Left ventricle myocardium superior (tissue), 1 donor: ENCODE measurements at regions not wholly inside any gene's neighbourhood (a gene's known extent, or its start where the extent isn't known, plus 50 kb on each side); places are given as distances from the start of the nearest gene placed in this dataset.

Experiments
- ATAC-seq: fragments of 200-7000 bp; cut with Tn5 transposase; one replicate; pipeline ENCODE4 v1.9.1; 2020; ENCODE audit warnings: mild to moderate bottlenecking, moderate library complexity
- DNase-seq: peaks from one replicate; pipeline ENCODE4 v3.0.0-alpha.2; 2020
- intact Hi-C: fragments of 100-400 bp; cut with micrococcal nuclease; formaldehyde crosslinking; loops from one replicate; pipeline ENCODE4 v1.11.0; 2022
- donor health status: DM: no; HTN: yes; CAD: no; lungs with severe emphysema.

DNA sequence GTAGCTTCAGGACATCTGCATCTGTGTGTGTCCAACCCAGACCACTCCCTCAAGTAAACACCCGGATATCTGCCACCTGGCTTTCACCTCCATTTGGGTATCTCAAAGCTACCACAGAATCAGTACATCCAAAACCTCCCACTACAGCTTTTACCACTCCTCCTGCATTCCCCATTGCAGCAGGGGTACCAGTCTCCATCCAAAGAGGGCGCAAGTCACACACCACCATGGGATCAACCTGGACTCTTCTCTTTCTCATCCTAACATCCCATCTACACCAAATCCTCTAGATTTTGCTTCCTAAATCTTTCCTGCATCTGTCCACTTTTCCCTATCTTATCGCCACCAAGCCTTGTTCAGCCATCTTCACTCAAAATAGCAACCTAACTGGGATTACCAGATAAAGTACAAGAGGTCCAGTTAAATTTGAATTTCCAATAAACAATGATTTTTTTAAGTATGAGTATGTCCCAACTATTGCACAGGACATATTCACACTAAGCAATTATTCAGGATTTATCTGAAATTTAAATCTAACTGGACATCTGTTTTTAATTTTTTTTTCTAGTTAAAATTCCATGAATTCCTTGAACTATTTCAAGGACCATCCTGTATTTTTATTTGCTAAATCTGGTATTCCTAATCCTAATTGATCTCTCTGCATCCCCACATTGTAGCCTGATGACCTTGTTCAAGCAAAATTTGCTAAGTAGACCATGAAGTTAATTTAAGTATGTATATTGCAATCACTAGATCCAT lies 164.3 kb upstream of the MLN start:
- intact Hi-C loops: no loop called here
- no peak for DNase-seq
- ATAC-seq: no peak

DNA sequence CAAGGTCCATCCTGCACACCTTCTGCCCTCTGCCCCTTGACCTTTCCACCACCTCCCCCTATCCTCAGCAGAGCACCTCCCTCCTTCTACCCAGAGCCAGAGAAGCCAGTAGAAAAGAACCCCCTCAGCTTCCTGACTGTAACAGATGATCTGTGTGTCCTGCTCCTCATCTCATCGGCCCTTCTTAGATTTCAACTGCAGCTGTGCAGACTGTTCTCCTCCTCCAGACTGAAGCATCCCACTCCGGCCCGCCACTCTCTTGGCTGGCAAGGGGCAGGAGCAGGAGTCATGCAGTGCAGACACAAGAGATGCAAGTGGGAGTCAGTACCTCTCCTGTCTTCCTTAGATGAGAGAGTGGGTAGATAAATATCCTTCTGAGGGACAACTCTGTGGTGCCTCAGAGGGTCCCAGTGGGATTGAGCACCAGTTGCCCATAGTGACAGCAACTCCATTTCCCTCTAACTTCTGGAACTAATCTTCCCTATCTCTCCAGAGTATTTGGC lies 163.5 kb upstream of the MLN start:
- no peak for DNase-seq
- no peak for ATAC-seq

GRCh38 chr6:33966536-33966935 lies 162.7 kb upstream of the MLN start:
- intact Hi-C loops: no loop called here
- DNase-seq: no peak
- no peak for ATAC-seq

More for the DNA sequence above, 163.5 kb upstream of the MLN start:
- intact Hi-C loops: no loop called here

- ATAC-seq: no peak
- intact Hi-C loops: no loop called here
- no peak for DNase-seq
These were observed 162.0 kb upstream of the MLN start for GRCh38 chr6:33965766-33966165.

- intact Hi-C loops: no loop called here
- no peak for ATAC-seq
These were observed 160.6 kb upstream of the MLN start for GRCh38 chr6:33964387-33964786.

DNA sequence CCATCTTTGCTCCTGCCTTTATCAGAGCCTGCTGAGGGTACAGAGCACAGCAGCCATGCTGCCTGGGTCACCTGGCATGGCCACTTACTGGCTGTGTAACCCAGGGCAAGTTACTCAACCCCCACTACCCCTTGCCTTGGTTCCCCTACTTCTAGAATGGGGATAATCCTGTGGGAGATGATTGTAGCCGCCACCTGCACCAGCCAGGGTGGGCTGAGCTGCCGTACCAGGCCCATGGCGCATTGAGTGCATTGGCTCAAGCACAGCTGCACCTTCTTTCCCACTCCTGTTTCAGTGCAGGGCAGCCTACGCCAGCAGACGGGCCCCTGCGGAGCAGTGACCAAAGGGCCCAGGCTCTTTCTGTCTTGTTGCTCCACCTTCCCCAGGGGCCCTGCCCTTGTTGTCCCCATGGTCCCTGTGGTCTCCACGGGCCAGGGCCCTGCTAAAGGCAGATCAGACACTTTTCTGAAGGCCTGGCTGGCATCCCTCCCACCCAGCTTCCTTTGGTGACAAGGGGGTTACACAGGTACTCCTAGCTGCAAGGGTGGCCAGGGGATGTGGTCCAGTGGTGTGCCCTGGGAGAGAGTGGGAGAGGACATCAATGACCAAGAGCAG lies 159.4 kb upstream of the MLN start:
- no peak for DNase-seq
- intact Hi-C loops: no loop called here
- no peak for ATAC-seq

More at GRCh38 chr6:33964387-33964786, 160.6 kb upstream of the MLN start:
- no peak for DNase-seq

GRCh38 chr6:33962246-33963027 lies 158.6 kb upstream of the MLN start:
- intact Hi-C loops: no loop called here
- DNase-seq (no peak), ATAC-seq (no peak)

DNA sequence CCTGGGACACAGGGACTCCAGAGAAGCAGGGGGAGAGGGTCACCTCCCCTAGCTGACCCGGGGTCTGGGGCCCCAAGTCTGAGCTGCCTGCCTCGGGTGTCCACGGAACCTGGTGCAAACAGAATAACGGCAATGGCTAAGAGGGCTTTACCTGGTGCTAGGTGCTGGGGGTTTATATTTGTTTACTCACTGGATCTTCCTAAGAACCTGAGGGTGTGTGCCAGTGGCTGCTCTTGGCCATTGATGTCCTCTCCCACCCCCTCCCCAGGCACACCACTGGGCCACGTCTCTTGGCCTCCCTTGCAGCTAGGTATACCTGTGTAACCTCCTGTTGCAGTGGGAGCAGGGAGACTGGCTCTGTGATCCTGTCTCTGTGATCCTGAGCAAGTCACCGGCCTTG lies 157.9 kb upstream of the MLN start:
- intact Hi-C loops: no loop called here
- ATAC-seq: no peak
- no peak for DNase-seq

GRCh38 chr6:33960345-33961313 lies 156.8 kb upstream of the MLN start:
- DNase-seq: no peak
- intact Hi-C loops: no loop called here
- peak; percentile 76 for ATAC-seq

- DNase-seq (no peak), ATAC-seq (no peak)
- intact Hi-C loops: no loop called here
These were observed 156.0 kb upstream of the MLN start for GRCh38 chr6:33959661-33960344.

GRCh38 chr6:33959329-33959651 lies 155.5 kb upstream of the MLN start:
- ATAC-seq (no peak), DNase-seq (no peak)
- intact Hi-C loops: no loop called here

GRCh38 chr6:33958526-33959328 lies 154.9 kb upstream of the MLN start:
- DNase-seq (no peak), ATAC-seq (no peak)
- intact Hi-C loops: no loop called here

GRCh38 chr6:33957892-33958525 lies 154.2 kb upstream of the MLN start:
- ATAC-seq: no peak
- DNase-seq: no peak
- intact Hi-C loops: no loop called here

GRCh38 chr6:33957131-33957891 lies 153.5 kb upstream of the MLN start:
- DNase-seq (no peak), ATAC-seq (no peak)
- intact Hi-C loops: no loop called here

- ATAC-seq (no peak), DNase-seq (no peak)
- intact Hi-C loops: no loop called here
These were observed 152.4 kb upstream of the MLN start for GRCh38 chr6:33956206-33956605.

GRCh38 chr6:33955566-33955965 lies 151.8 kb upstream of the MLN start:
- intact Hi-C loops: no loop called here
- DNase-seq: no peak
- no peak for ATAC-seq

GRCh38 chr6:33954453-33954852 lies 150.7 kb upstream of the MLN start:
- intact Hi-C loops: no loop called here
- ATAC-seq: no peak
- no peak for DNase-seq
